NCI-H345 treated with DMSO at 0.1 percent for 48 hours (cell line): ENCODE measurements at regions not wholly inside any gene's neighbourhood (a gene's known extent, or its start where the extent isn't known, plus 50 kb on each side); places are given as distances from the start of the nearest gene placed in this dataset.
"Not testable (repeated sequence)": the region's sequence is repeated elsewhere in the genome, so short reads cannot be mapped to it uniquely, and the experiment has no call there.

ENCODE experiments used
- DNase-seq: peaks from one replicate; lab custom pipeline; 2025; ENCODE audit not compliant: unreplicated experiment; lab: John Stamatoyannopoulos, UW

GRCh38 chr10:78207216-78207615, 173.6 kb downstream of the RPS24 start:
- no peak for DNase-seq

DNA sequence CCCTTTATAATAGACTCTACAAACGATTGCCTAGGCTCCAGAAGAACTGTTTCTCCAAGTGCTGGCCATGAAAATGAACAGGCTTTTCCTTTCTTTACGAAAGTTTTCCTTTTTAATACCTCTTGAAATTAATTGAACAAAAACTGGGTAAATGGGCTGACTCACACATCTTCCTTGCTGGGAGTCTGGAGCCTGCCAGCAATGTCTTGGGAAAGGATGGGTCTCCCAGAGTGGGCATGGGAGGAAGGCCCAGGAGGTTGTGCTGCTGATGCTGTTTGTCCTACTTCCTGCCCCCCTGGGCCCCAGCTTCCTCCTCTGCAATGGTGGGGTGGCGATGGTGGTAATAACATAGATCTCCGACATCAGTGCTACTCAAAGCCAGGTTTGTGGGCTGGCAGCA, 174.1 kb downstream of the RPS24 start:
- no peak for DNase-seq

DNA sequence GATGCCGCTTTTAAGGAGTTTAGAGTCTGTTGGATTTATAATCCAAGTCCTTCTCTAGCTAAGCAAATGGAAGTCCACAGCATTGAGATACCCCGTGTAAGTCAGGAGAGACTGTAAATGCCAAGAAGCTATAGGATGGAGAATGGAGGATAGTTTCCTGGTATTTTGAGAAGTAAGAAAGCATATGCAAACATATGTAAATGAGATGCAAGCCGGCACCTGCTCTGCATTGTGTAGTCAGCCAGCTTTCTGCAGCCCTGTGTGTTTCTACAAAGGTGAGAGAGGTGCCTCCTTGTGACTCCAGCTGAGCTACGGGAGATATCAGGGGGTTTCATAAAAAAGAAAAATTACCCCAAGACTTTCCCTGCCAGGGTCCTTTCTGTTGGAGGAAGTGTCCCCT, 176.3 kb downstream of the RPS24 start:
- no peak for DNase-seq

DNA sequence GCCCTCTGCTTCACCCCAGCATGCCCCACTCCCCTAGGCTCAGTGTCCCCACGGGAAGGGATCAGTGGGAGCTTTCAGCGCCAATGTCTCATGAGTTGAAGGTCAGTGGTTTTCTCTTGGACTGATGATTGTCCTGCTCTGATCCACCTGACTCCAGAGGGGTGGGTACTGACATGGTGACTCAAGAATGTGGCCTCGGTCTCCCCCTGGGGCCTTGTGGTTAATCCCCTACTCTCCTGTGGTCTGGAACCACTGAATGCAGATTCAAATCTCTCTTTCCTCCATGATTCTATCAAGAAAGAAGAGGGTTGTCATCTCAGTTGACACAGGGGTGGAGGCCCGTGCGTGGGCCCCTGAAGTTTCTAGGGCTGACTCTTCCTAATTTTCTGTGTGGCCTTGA, 176.9 kb downstream of the RPS24 start:
- no peak for DNase-seq

- DNase-seq: no peak
Measured at GRCh38 chr10:78210976-78211375, 177.3 kb downstream of the RPS24 start.

DNA sequence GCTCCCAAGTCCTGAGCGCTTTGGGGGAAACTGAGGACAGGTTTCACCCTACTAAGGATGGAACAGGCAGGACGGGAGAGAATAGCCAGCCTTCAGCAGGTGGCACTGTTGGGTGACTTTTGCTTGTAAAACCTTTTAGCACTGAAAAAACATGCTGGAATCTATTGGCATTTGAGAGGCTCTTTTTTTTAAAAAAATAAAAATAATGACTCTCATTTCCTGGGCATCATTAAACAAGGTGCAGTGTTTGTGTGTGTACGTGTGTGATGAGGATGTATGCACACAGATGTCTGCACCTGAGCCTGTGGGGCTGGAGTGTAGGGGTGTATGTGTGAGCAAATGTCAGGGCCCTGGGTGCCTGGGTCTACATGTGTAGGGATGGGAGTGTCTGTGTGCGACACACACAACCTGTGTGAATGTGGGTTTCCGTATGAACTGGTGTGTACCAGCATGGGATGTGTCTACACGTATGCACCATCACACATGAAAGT, 177.9 kb downstream of the RPS24 start:
- no peak for DNase-seq

GRCh38 chr10:78212060-78212785, 178.6 kb downstream of the RPS24 start:
- no peak for DNase-seq

DNA sequence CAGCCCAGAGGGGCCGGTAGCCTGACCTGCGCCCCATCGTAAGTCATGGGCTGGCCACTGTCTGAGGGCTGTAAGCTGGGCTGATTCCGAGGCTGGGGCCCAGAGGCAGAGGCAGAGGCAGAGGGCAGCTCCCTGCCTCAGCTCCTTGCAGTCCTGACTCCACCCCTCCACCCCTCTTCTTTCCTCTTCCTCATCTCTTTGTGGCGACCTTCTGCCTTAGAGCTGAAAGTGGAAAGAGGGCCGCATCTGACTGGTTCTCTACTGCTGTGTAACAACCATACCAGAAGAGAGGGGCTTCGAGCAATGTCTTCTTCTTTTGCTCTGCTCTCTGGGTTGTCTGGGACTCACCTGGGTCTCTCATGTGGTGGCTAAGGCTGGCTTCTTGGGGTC, 179.1 kb downstream of the RPS24 start:
- DNase-seq: no peak

DNA sequence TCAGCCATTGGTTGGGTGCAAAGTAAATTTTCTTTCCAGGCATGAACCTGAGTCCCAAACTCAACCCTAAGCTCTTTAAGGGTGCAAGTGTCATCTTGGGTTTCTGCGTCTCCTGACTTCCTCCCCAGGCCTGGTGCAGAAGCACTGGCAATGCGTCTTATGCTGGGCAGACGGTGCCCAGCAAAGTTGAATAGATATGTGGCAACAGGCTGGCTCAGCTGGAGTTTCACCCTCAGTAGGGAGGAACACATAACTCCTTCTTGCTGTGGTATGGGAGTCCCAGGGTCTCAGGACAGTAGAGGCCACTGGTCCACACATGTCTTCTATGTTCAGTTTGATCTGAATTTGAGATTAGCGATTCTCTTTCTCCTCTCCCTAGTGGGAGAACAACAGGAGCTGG, 181.3 kb downstream of the RPS24 start:
- DNase-seq: no peak

GRCh38 chr10:78215645-78216044, 182.0 kb downstream of the RPS24 start:
- DNase-seq: no peak

DNA sequence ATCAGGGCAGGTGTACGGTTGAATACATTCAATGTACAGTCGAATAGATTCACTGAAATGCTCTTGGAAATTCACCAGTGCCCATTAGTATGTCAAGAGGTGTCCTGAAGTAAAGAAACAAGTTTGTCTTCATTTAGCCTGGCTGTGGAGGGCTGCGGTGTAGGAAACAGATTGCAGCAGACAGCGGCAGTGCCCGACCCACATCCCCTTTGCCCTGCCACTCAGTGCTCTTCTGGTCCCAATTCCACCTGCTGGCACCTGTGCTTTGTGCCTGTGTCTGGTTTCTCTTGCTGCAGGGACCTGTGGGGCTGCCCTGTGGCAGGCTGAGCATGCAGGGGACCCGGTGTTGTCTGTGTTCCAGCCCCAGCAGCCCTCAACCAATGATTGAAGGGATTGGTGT, 183.7 kb downstream of the RPS24 start:
- no peak for DNase-seq

- DNase-seq: no peak
Measured at GRCh38 chr10:78218798-78219490, 185.3 kb downstream of the RPS24 start.

- DNase-seq: not testable (repeated sequence)
Measured at GRCh38 chr10:78219568-78219967, 185.9 kb downstream of the RPS24 start.

GRCh38 chr10:78220781-78221180, 187.1 kb downstream of the RPS24 start:
- no peak for DNase-seq

DNA sequence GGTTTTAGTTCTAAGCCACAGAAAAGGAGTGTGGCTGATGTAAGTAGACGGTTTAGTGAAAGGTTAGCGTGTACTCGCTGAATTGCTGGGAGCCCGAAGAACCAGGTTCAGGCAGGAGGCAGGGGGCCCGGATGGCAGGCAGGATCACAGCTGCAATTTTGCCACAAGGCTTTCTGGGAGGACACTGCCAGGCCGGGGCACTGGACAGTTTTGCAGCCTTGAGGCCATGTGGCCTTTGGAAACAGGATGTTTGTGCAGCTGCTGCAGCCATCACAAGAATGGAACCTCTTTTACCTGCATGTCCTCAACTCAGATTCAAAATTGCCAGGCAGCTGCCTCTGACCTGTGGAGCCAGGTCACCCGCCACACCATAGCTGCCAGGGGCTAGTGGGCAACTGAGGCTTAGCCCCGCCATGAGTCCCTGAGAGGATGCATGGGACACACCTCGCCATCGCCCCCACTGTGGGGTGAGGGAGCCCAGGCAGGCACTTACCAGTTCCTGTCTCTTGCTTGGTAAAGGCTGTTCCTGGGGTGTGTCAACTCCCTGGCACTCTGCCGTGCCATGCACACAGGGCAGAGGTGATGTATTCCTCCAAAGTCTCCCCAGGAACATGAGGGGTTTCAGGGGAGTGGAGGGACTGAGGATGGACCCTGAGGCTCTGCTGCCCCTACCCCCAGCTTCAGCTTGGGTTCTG, 188.6 kb downstream of the RPS24 start:
- DNase-seq: no peak

- DNase-seq: no peak
Measured at GRCh38 chr10:78223088-78223487, 189.4 kb downstream of the RPS24 start.

DNA sequence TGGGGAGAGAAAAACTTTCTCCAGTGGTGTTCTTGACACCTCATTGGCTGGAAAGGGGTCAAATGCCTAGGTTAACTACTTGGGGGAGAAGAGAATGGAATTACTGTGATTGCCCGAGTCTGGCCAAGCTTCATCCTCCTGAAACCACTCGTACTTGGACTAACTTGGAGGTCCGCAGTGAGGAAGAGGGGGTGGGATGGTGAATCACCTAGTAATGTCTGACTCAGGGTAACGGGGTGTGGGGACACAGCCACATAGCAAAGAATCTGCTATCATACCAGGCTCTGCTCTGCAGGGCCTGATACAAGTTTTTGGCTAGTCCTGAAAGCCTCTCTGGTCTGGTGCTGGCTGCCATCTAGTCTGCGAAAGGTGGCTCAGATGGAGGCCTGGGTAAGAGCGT, 190.9 kb downstream of the RPS24 start:
- no peak for DNase-seq

GRCh38 chr10:78225594-78225993, 191.9 kb downstream of the RPS24 start:
- no peak for DNase-seq

GRCh38 chr10:78229489-78229888, 195.8 kb downstream of the RPS24 start:
- no peak for DNase-seq

DNA sequence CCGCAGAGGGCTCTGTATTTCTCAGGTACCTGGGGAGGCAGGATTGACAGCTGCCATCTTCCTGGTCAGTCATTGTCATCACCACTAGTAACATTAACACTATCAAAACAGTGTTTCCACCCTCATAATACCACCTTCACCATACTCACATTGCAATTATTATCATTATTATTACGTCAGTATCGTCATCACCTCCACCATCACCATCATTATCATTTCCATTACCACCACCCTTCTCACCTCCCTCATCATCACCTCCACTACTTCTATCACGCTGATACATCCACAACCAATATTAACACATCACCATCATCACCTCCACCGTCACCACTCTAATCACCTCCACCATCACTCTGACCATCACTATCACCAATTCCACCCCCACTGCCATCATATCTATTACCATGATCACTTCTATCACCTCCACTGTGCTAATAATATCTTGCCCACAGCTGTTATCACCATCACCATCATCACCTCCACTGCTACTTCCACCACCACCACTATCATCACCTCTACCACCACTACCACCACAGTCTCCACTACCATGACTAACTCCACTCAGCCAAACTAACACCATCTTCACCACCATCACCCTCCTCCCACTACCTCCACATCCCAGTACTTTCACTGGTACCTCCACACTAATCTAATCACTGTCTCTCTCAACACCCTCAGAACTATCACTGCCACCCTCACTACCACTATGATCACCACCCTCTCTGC, 196.4 kb downstream of the RPS24 start:
- DNase-seq: no peak

DNA sequence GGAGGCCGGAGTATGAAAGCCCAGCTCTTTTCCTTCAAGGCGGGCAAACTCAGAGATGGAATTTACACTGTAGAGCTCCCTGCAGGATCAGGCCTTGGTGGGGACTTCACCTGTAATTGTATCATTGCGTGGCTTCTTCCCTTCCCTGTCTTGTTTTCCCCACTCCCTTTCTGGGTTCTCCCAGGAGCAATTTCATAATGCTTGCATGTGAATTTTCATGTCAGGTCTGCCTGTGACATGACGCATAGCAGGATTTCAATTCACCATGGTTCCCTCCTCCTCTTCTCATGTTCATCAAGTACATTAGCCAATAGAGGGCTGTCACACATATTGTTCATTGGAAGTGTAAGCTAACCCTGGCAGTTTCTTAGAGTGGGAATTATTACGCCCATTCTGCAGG, 197.7 kb downstream of the RPS24 start:
- no peak for DNase-seq
